ENCODE measurements at regions not wholly inside any gene's neighbourhood (a gene's known extent, or its start where the extent isn't known, plus 50 kb on each side); places are given as distances from the start of the nearest gene placed in this dataset.

GRCh38 chr2:62305421-62306176 is 109.7 kb downstream of the B3GNT2 start:
- H3K4me3 Mint-ChIP-seq = no peak overlapping the region
- H3K9me3 Mint-ChIP-seq = no peaks in the 10 kb centered on the region
- no peak overlapping the region; the same call in 1 of the 2 replicates for H3K27ac Mint-ChIP-seq
- DNase-seq (ENCODE audit: low spot score) (no peak), ATAC-seq (no peak)
- ChIA-PET CTCF (interaction anchor here (1.6 kb wide), 1 partner anchor 8 kb away, joined by 9 read pairs; no protein-coding TSS in a partner anchor), POLR2A (interaction anchor here (0.7 kb wide), 1 partner anchor 12 kb away, joined by 4 read pairs; no protein-coding TSS in a partner anchor)
- peaks cover 58% of the 10 kb centered on the region for H3K4me1 Mint-ChIP-seq
- TF ChIP-seq MXD4 (CRISPR knock-in tag; IDR thresholded peaks at IDR 0.05; ENCODE audit: borderline replicate concordance) (no peak), ZNF121 (CRISPR knock-in tag; IDR thresholded peaks at IDR 0.05) (0 out of 2 replicates have a peak, but pooled peaks have one; percentile 22)
- H3K36me3 Mint-ChIP-seq = no peaks in the 10 kb centered on the region
- peaks cover 7% of the 10 kb centered on the region for H3K27me3 Mint-ChIP-seq (ENCODE audit: low read depth)

GRCh38 chr2:62304429-62305417 is 108.8 kb downstream of the B3GNT2 start:
- Mint-ChIP-seq H3K36me3 (no peaks in the 10 kb centered on the region), H3K27ac (0 out of 2 replicates have a peak overlapping the region, but pooled peaks have one; percentile 17), H3K4me3 (no peak overlapping the region), H3K27me3 (ENCODE audit: low read depth) (peaks cover 7% of the 10 kb centered on the region), H3K4me1 (peaks cover 49% of the 10 kb centered on the region), H3K9me3 (no peaks in the 10 kb centered on the region)
- ChIA-PET POLR2A (no interaction called here), CTCF (interaction anchor here (1.6 kb wide), 1 partner anchor 7 kb away, joined by 9 read pairs; no protein-coding TSS in a partner anchor)
- DNase-seq (ENCODE audit: low spot score) = peak; percentile 38
- peak; percentile 46 for ATAC-seq
- no peak for TF ChIP-seq CTCF (IDR thresholded peaks at IDR 0.05)
- TF ChIP-seq, protein P1, sequence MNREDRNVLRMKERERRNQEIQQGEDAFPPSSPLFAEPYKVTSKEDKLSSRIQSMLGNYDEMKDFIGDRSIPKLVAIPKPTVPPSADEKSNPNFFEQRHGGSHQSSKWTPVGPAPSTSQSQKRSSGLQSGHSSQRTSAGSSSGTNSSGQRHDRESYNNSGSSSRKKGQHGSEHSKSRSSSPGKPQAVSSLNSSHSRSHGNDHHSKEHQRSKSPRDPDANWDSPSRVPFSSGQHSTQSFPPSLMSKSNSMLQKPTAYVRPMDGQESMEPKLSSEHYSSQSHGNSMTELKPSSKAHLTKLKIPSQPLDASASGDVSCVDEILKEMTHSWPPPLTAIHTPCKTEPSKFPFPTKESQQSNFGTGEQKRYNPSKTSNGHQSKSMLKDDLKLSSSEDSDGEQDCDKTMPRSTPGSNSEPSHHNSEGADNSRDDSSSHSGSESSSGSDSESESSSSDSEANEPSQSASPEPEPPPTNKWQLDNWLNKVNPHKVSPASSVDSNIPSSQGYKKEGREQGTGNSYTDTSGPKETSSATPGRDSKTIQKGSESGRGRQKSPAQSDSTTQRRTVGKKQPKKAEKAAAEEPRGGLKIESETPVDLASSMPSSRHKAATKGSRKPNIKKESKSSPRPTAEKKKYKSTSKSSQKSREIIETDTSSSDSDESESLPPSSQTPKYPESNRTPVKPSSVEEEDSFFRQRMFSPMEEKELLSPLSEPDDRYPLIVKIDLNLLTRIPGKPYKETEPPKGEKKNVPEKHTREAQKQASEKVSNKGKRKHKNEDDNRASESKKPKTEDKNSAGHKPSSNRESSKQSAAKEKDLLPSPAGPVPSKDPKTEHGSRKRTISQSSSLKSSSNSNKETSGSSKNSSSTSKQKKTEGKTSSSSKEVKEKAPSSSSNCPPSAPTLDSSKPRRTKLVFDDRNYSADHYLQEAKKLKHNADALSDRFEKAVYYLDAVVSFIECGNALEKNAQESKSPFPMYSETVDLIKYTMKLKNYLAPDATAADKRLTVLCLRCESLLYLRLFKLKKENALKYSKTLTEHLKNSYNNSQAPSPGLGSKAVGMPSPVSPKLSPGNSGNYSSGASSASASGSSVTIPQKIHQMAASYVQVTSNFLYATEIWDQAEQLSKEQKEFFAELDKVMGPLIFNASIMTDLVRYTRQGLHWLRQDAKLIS (CRISPR knock-in tag; IDR thresholded peaks at IDR 0.05; ENCODE audit: borderline replicate concordance) = no peak
- no peak for TF ChIP-seq NR3C1 (CRISPR knock-in tag; conservative IDR thresholded peaks at IDR 0.05; ENCODE audit: low read depth)
- no peak for TF ChIP-seq ATF1 (CRISPR knock-in tag; IDR thresholded peaks at IDR 0.05)
- TF ChIP-seq GTF2I (CRISPR knock-in tag; conservative IDR thresholded peaks at IDR 0.05) = no peak
- TF ChIP-seq, protein P2, sequence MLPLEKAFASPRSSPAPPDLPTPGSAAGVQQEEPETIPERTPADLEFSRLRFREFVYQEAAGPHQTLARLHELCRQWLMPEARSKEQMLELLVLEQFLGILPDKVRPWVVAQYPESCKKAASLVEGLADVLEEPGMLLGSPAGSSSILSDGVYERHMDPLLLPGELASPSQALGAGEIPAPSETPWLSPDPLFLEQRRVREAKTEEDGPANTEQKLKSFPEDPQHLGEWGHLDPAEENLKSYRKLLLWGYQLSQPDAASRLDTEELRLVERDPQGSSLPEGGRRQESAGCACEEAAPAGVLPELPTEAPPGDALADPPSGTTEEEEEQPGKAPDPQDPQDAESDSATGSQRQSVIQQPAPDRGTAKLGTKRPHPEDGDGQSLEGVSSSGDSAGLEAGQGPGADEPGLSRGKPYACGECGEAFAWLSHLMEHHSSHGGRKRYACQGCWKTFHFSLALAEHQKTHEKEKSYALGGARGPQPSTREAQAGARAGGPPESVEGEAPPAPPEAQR (CRISPR knock-in tag; IDR thresholded peaks at IDR 0.05) = no peak
- no peak for TF ChIP-seq GABPB1 (CRISPR knock-in tag; IDR thresholded peaks at IDR 0.05)
- TF ChIP-seq, protein P3, sequence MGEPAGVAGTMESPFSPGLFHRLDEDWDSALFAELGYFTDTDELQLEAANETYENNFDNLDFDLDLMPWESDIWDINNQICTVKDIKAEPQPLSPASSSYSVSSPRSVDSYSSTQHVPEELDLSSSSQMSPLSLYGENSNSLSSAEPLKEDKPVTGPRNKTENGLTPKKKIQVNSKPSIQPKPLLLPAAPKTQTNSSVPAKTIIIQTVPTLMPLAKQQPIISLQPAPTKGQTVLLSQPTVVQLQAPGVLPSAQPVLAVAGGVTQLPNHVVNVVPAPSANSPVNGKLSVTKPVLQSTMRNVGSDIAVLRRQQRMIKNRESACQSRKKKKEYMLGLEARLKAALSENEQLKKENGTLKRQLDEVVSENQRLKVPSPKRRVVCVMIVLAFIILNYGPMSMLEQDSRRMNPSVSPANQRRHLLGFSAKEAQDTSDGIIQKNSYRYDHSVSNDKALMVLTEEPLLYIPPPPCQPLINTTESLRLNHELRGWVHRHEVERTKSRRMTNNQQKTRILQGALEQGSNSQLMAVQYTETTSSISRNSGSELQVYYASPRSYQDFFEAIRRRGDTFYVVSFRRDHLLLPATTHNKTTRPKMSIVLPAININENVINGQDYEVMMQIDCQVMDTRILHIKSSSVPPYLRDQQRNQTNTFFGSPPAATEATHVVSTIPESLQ (CRISPR knock-in tag; IDR thresholded peaks at IDR 0.05) = no peak
- no peak for TF ChIP-seq FOXP1 (CRISPR knock-in tag; IDR thresholded peaks at IDR 0.05; ENCODE audit: borderline replicate concordance)
- TF ChIP-seq ATF2 (CRISPR knock-in tag; IDR thresholded peaks at IDR 0.05; ENCODE audit: borderline replicate concordance, low read depth) = no peak
- TF ChIP-seq EMX1 (CRISPR knock-in tag; IDR thresholded peaks at IDR 0.05) = no peak

All from WTC11 (cell line).